ENCODE measurements at regions not wholly inside any gene's neighbourhood (a gene's known extent, or its start where the extent isn't known, plus 50 kb on each side); places are given as distances from the start of the nearest gene placed in this dataset.

DNA sequence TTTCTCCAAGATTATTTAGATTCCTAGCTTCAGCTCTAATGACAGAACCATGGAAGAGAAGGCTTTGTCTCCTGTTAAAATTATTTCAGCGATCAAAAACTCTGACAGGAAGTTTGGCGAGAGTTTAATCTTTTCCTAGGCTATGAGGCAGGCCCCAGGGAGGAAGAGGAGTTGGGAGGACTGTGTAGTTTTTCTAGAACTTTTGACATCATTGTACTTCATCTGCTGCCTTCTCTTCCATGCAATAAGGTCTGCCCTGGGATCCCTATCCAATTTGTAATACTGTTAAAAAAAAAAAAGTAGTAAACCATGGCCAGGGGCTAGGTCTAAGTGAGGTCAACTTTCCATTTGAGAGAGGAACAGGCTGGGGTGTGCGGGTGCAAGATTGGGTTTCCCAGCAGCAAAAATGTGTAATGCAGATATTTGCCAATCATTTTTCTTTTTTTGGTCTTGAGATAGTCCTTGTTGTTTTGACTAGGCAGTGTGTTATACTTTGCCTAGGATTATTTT, 261.9 kb upstream of the ANKH start:
- Mint-ChIP-seq H3K27me3 (ENCODE audit: unreplicated experiment) (no peaks in the 10 kb centered on the region), H3K4me1 (ENCODE audit: low read depth, unreplicated experiment) (no peaks in the 10 kb centered on the region), H3K36me3 (ENCODE audit: insufficient read depth, unreplicated experiment) (no peaks in the 10 kb centered on the region), H3K27ac (ENCODE audit: unreplicated experiment) (no peak overlapping the region), H3K9me3 (ENCODE audit: low read depth, unreplicated experiment) (no peaks in the 10 kb centered on the region), H3K4me3 (ENCODE audit: low read depth, unreplicated experiment) (no peak overlapping the region)
- CTCF ChIA-PET, result no interaction called here
- no TSS peak for BruUV-seq (replicated peaks)
- intact Hi-C loops (cut with micrococcal nuclease; ENCODE audit: unreplicated experiment), result no loop called here
- DNase-seq, result no peak
- TF ChIP-seq, protein P1, sequence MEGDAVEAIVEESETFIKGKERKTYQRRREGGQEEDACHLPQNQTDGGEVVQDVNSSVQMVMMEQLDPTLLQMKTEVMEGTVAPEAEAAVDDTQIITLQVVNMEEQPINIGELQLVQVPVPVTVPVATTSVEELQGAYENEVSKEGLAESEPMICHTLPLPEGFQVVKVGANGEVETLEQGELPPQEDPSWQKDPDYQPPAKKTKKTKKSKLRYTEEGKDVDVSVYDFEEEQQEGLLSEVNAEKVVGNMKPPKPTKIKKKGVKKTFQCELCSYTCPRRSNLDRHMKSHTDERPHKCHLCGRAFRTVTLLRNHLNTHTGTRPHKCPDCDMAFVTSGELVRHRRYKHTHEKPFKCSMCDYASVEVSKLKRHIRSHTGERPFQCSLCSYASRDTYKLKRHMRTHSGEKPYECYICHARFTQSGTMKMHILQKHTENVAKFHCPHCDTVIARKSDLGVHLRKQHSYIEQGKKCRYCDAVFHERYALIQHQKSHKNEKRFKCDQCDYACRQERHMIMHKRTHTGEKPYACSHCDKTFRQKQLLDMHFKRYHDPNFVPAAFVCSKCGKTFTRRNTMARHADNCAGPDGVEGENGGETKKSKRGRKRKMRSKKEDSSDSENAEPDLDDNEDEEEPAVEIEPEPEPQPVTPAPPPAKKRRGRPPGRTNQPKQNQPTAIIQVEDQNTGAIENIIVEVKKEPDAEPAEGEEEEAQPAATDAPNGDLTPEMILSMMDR (IDR thresholded peaks at IDR 0.05; ENCODE audit: unreplicated experiment), result no peak

GRCh38 chr5:15132816-15133405, 261.3 kb upstream of the ANKH start:
- H3K27me3 Mint-ChIP-seq (ENCODE audit: unreplicated experiment), result no peaks in the 10 kb centered on the region
- H3K27ac Mint-ChIP-seq (ENCODE audit: unreplicated experiment), result no peak overlapping the region
- CTCF ChIA-PET, result no interaction called here

DNA sequence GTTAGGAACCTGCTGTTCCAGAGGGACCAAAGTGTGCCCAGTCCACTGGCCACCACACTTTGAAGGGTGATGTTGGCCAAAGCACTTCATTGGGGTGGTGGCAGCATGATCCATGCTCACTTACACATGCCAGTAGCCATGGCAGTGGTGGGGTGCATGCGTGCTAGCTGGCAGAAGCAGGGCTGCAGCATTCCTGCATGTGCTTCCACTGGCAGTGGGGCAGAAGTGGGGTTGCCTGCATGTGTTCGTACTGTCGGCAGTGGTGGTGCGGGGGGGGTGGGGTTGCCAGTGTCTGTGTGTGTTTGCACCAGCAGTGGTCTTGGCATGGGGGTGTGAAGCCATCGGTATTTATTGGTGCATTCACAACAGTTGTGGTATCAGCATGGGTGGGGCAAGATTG, 260.3 kb upstream of the ANKH start:
- Mint-ChIP-seq H3K4me1 (ENCODE audit: low read depth, unreplicated experiment) (no peaks in the 10 kb centered on the region), H3K27me3 (ENCODE audit: unreplicated experiment) (no peaks in the 10 kb centered on the region), H3K9me3 (ENCODE audit: low read depth, unreplicated experiment) (peaks cover 3% of the 10 kb centered on the region), H3K27ac (ENCODE audit: unreplicated experiment) (no peak overlapping the region), H3K36me3 (ENCODE audit: insufficient read depth, unreplicated experiment) (no peaks in the 10 kb centered on the region), H3K4me3 (ENCODE audit: low read depth, unreplicated experiment) (no peak overlapping the region)
- TF ChIP-seq, protein P1 (IDR thresholded peaks at IDR 0.05; ENCODE audit: unreplicated experiment), result no peak
- BruUV-seq (replicated peaks), result no TSS peak
- CTCF ChIA-PET, result no interaction called here
- no peak for DNase-seq
- intact Hi-C loops (cut with micrococcal nuclease; ENCODE audit: unreplicated experiment), result no loop called here

More at GRCh38 chr5:15132816-15133405, 261.3 kb upstream of the ANKH start:
- TF ChIP-seq, protein P1 (IDR thresholded peaks at IDR 0.05; ENCODE audit: unreplicated experiment), result no peak
- intact Hi-C loops (cut with micrococcal nuclease; ENCODE audit: unreplicated experiment), result no loop called here
- no TSS peak for BruUV-seq (replicated peaks)
- no peak for DNase-seq
- no peaks in the 10 kb centered on the region for H3K9me3 Mint-ChIP-seq (ENCODE audit: low read depth, unreplicated experiment)
- no peaks in the 10 kb centered on the region for H3K4me1 Mint-ChIP-seq (ENCODE audit: low read depth, unreplicated experiment)
- H3K4me3 Mint-ChIP-seq (ENCODE audit: low read depth, unreplicated experiment), result no peak overlapping the region
- H3K36me3 Mint-ChIP-seq (ENCODE audit: insufficient read depth, unreplicated experiment), result no peaks in the 10 kb centered on the region

GRCh38 chr5:15124871-15125568, 253.4 kb upstream of the ANKH start:
- intact Hi-C loops (cut with micrococcal nuclease; ENCODE audit: unreplicated experiment), result no loop called here
- Mint-ChIP-seq H3K9me3 (ENCODE audit: low read depth, unreplicated experiment) (peaks cover 3% of the 10 kb centered on the region), H3K36me3 (ENCODE audit: insufficient read depth, unreplicated experiment) (no peaks in the 10 kb centered on the region), H3K27me3 (ENCODE audit: unreplicated experiment) (no peaks in the 10 kb centered on the region), H3K4me3 (ENCODE audit: low read depth, unreplicated experiment) (no peak overlapping the region), H3K4me1 (ENCODE audit: low read depth, unreplicated experiment) (no peaks in the 10 kb centered on the region), H3K27ac (ENCODE audit: unreplicated experiment) (no peak overlapping the region)
- CTCF ChIA-PET, result no interaction called here
- no peak for DNase-seq
- TF ChIP-seq, protein P1 (IDR thresholded peaks at IDR 0.05; ENCODE audit: unreplicated experiment), result no peak
- no TSS peak for BruUV-seq (replicated peaks)

All from Calu3 (cell line).